ENCODE measurements at regions not wholly inside any gene's neighbourhood (a gene's known extent, or its start where the extent isn't known, plus 50 kb on each side); places are given as distances from the start of the nearest gene placed in this dataset.

DNA sequence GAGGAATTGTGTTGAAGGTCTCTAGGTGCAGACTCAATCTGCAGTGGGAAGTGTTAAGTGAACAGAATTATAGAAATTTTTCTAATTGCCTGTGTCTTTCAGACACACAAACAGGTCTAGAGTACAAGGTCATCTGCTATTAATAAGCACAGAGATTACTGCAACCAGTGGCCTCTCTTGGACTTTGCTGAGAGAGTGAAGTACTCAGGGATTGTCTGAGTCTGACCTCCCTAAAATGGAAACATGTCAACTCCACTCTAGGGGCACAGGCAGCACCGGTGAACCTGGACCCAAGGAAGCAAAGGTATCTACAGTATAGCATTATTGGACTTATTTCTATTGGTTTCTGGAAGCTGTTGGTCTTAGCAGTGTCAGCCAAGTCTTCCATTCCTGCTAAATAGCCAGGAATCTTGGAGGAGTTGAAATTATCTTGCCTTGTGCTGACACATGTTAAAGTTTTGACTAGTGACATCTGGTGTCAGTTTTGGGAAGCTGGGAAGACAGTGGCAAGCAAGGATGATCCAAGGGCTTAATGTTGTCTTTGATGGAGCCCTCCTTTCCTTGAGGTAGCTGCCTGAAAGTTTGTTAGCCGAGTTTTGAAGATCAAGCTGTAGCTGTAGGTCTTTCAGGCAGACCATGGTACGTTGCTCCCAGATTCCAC is 61.1 kb upstream of the NMUR2 start:
- TF ChIP-seq, protein P1, sequence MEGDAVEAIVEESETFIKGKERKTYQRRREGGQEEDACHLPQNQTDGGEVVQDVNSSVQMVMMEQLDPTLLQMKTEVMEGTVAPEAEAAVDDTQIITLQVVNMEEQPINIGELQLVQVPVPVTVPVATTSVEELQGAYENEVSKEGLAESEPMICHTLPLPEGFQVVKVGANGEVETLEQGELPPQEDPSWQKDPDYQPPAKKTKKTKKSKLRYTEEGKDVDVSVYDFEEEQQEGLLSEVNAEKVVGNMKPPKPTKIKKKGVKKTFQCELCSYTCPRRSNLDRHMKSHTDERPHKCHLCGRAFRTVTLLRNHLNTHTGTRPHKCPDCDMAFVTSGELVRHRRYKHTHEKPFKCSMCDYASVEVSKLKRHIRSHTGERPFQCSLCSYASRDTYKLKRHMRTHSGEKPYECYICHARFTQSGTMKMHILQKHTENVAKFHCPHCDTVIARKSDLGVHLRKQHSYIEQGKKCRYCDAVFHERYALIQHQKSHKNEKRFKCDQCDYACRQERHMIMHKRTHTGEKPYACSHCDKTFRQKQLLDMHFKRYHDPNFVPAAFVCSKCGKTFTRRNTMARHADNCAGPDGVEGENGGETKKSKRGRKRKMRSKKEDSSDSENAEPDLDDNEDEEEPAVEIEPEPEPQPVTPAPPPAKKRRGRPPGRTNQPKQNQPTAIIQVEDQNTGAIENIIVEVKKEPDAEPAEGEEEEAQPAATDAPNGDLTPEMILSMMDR (IDR thresholded peaks at IDR 0.05) = no peak
- no peak for TF ChIP-seq POLR2A (IDR thresholded peaks at IDR 0.05)
